IMR-90 (cell line): ENCODE measurements at regions not wholly inside any gene's neighbourhood (a gene's known extent, or its start where the extent isn't known, plus 50 kb on each side); places are given as distances from the start of the nearest gene placed in this dataset.

Experiments
- ATAC-seq: fragments of 200-7000 bp; cut with Tn5 transposase; 2 replicates; pipeline ENCODE4 v1.9.1; 2020; ENCODE audit warnings: low read depth, mild to moderate bottlenecking, moderate library complexity
- BruUV-seq: library from RNA; stranded (reverse); fragments of 400-500 nt; replicated peaks from 2 replicates; lab custom pipeline; 2021; lab: Mats Ljungman, UMichigan
- CTCF ChIA-PET: fragments of 300-600 bp; formaldehyde crosslinking; extraction: SDS; loops from one replicate; lab custom pipeline; 2021; ENCODE audit warnings: antibody characterized with exemption; lab: Yijun Ruan, JAX
- POLR2A ChIA-PET: fragments of 300-600 bp; sonication (Branson Sonifier 250); formaldehyde crosslinking; loops from one replicate; lab custom pipeline; 2022; ENCODE audit warnings: antibody characterized with exemption; ENCODE audit not compliant: unreplicated experiment; lab: Charles Lee
- DNase-seq: peaks from one replicate; pipeline ENCODE4 v3.0.0; 2013
- H2AFZ ChIP-seq: replicated peaks from 2 replicates; pipeline ENCODE3; 2013; ENCODE audit warnings: low read length, mild to moderate bottlenecking; ENCODE audit not compliant: poor library complexity
- H2AK5ac ChIP-seq: 2 replicates; pipeline ENCODE4 v1.6.1; 2013; ENCODE audit warnings: low read depth, low read length, inconsistent platforms
- H2AK9ac ChIP-seq: replicated peaks from 2 replicates; pipeline ENCODE3; 2013; ENCODE audit warnings: mild to moderate bottlenecking, low read depth, low read length, moderate library complexity; ENCODE audit not compliant: poor library complexity
- H2BK120ac ChIP-seq: 2 replicates; pipeline ENCODE4 v1.6.1; 2013; ENCODE audit warnings: low read depth, low read length, inconsistent platforms
- H2BK15ac ChIP-seq: 3 replicates; pipeline ENCODE4 v1.6.1; 2013; ENCODE audit warnings: low read depth, low read length, inconsistent platforms
- H2BK20ac ChIP-seq: 2 replicates; pipeline ENCODE4 v1.6.1; 2013; ENCODE audit warnings: low read depth, mild to moderate bottlenecking, inconsistent platforms, low read length, moderate library complexity
- H2BK5ac ChIP-seq: 2 replicates; pipeline ENCODE4 v1.6.1; 2013; ENCODE audit warnings: mild to moderate bottlenecking, low read depth, low read length, inconsistent platforms; ENCODE audit not compliant: poor library complexity, severe bottlenecking
- H3K14ac ChIP-seq: replicated peaks from 2 replicates; pipeline ENCODE4 v1.6.1; 2013; ENCODE audit warnings: low read depth, low read length, inconsistent platforms
- H3K18ac ChIP-seq: 2 replicates; pipeline ENCODE4 v1.6.1; 2013; ENCODE audit warnings: low read depth, low read length, control low read depth
- H3K23ac ChIP-seq: 2 replicates; pipeline ENCODE4 v1.6.1; 2013; ENCODE audit warnings: low read depth, low read length, inconsistent platforms
- H3K27ac ChIP-seq: 2 replicates; pipeline ENCODE4 v1.5.1; 2013; ENCODE audit warnings: mild to moderate bottlenecking, control low read depth, low read length; ENCODE audit not compliant: insufficient read depth
- H3K27me3 ChIP-seq: 2 replicates; pipeline ENCODE4 v1.6.1; 2013; ENCODE audit warnings: low read length; ENCODE audit not compliant: control insufficient read depth, insufficient read depth
- H3K36me3 ChIP-seq: 2 replicates; pipeline ENCODE4 v1.6.1; 2013; ENCODE audit warnings: low read length, mixed read lengths; ENCODE audit not compliant: control insufficient read depth, insufficient read depth
- H3K4ac ChIP-seq: 2 replicates; pipeline ENCODE4 v1.6.1; 2013; ENCODE audit warnings: low read depth, low read length, inconsistent platforms
- H3K4me1 ChIP-seq: 2 replicates; pipeline ENCODE4 v1.6.1; 2013; ENCODE audit warnings: low read length, mixed read lengths; ENCODE audit not compliant: control insufficient read depth, insufficient read depth
- H3K4me2 ChIP-seq: 2 replicates; pipeline ENCODE4 v1.6.1; 2013; ENCODE audit warnings: low read depth, mild to moderate bottlenecking, control low read depth, low read length, moderate library complexity
- H3K4me3 ChIP-seq: 2 replicates; pipeline ENCODE4 v1.5.1; 2013; ENCODE audit warnings: low read depth, mild to moderate bottlenecking, control low read depth, low read length, moderate library complexity; ENCODE audit not compliant: insufficient read depth
- H3K56ac ChIP-seq: 2 replicates; pipeline ENCODE4 v1.6.1; 2013; ENCODE audit warnings: low read length, inconsistent platforms; ENCODE audit not compliant: insufficient read depth; ENCODE audit errors: extremely low read depth
- H3K79me1 ChIP-seq, 2 experiments: 2 replicates each; pipeline ENCODE4 v1.6.1; 2013; ENCODE audit warnings: low read length in 2 of 2, inconsistent platforms in 1 of 2, low read depth in 1 of 2
- H3K9ac ChIP-seq: 2 replicates; pipeline ENCODE4 v1.6.1; 2013; ENCODE audit warnings: low read depth, low read length, control low read depth
- H3K9me1 ChIP-seq: 2 replicates; pipeline ENCODE4 v1.6.1; 2013; ENCODE audit warnings: low read length, inconsistent platforms; ENCODE audit not compliant: insufficient read depth
- H3K9me3 ChIP-seq: 2 replicates; pipeline ENCODE4 v1.6.1; 2013; ENCODE audit warnings: low read length; ENCODE audit not compliant: control insufficient read depth, insufficient read depth
- H4K20me1 ChIP-seq: 2 replicates; pipeline ENCODE4 v1.6.1; 2013; ENCODE audit warnings: low read length, inconsistent platforms; ENCODE audit not compliant: insufficient read depth
- H4K5ac ChIP-seq: 2 replicates; pipeline ENCODE4 v1.6.1; 2013; ENCODE audit warnings: mild to moderate bottlenecking, low read depth, low read length, control low read depth
- H4K8ac ChIP-seq, 2 experiments: 2 replicates each; pipeline ENCODE4 v1.6.1; 2013; ENCODE audit warnings: low read depth in 2 of 2, low read length in 2 of 2, control low read depth in 1 of 2, inconsistent platforms in 1 of 2
- H4K91ac ChIP-seq: 2 replicates; pipeline ENCODE4 v1.6.1; 2013; ENCODE audit warnings: low read depth, low read length, inconsistent platforms; ENCODE audit not compliant: insufficient read depth
- BHLHE40 ChIP-seq: fragments of 150-350 bp; IDR thresholded peaks from 2 replicates; pipeline ENCODE4 v1.6.1; 2016; ENCODE audit warnings: mild to moderate bottlenecking, low read depth, low read length
- CEBPB ChIP-seq: IDR thresholded peaks from 2 replicates; pipeline ENCODE4 v1.6.1; 2012; ENCODE audit warnings: low read depth, low read length, improper control_type of control experiment
- CHD1 ChIP-seq: IDR thresholded peaks from 2 replicates; pipeline ENCODE4 v1.6.1; 2012; ENCODE audit warnings: low read depth, low read length, improper control_type of control experiment
- NFE2L2 ChIP-seq: fragments of 150-350 bp; IDR thresholded peaks from 2 replicates; pipeline ENCODE4 v1.6.1; 2016; ENCODE audit warnings: low read depth, mild to moderate bottlenecking, low read length
- RFX5 ChIP-seq: IDR thresholded peaks from 2 replicates; pipeline ENCODE4 v1.8.0; 2012; ENCODE audit warnings: low read depth, mild to moderate bottlenecking, low read length, moderate library complexity
- dilution Hi-C: fragments of 300-500 bp; cut with HindIII; formaldehyde crosslinking; loops from one replicate; pipeline ENCODE4 v1.14.3; 2018; ENCODE audit warnings: low sequenced_read_pairs; ENCODE audit not compliant: unreplicated experiment
- in situ Hi-C: fragments of 300-500 bp; cut with MboI; formaldehyde crosslinking; loops from 3 replicates; pipeline ENCODE4 v1.14.3; 2019; ENCODE audit warnings: low sequenced_read_pairs, inconsistent platforms, mixed read lengths
- intact Hi-C: fragments of 100-400 bp; cut with micrococcal nuclease; formaldehyde crosslinking; loops from 2 replicates; pipeline ENCODE4 v1.10.0; 2022
- TF ChIP-seq, protein P1 (sequence below): fragments of 150-350 bp; IDR thresholded peaks from 2 replicates; pipeline ENCODE4 v1.6.1; 2017; ENCODE audit warnings: mild to moderate bottlenecking, antibody characterized with exemption, low read length, low read depth
- TF ChIP-seq, protein P2 (sequence below): conservative IDR thresholded peaks from 2 replicates; pipeline ENCODE4 v1.5.1; 2012; ENCODE audit warnings: mild to moderate bottlenecking, low read depth, low read length, improper control_type of control experiment
- TF ChIP-seq, protein P3 (sequence below): fragments of 150-350 bp; IDR thresholded peaks from 2 replicates; pipeline ENCODE4 v1.6.1; 2016; ENCODE audit warnings: low read depth, mild to moderate bottlenecking, low read length, moderate library complexity, borderline replicate concordance

DNA sequence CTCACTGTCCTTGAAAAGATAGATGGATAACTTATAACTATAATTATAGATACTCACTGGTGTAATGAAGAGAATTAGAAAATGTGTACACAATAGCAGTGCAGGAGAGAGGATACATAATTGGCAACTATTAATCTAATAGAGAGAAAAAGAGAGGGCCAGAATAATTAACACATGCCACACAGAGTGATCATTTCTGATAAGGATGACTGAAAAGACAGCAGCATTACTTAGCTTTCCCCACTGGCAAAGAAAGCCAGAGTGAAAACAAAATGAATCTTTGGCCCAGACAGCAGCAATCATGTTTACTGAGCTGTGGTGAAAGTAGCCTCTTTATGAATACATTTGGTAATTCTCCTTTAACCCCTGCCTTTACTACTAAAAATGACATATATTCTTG, 493.3 kb upstream of the ROBO1 start:
- H3K18ac ChIP-seq, result no peak overlapping the region
- H3K36me3 ChIP-seq, result no peaks in the 10 kb centered on the region
- H3K56ac ChIP-seq, result no peak overlapping the region
- no TSS peak for BruUV-seq
- H2BK120ac ChIP-seq, result no peak overlapping the region
- TF ChIP-seq BHLHE40 (no peak), CEBPB (no peak), NFE2L2 (no peak), RFX5 (no peak), CHD1 (no peak)
- TF ChIP-seq, protein P1, sequence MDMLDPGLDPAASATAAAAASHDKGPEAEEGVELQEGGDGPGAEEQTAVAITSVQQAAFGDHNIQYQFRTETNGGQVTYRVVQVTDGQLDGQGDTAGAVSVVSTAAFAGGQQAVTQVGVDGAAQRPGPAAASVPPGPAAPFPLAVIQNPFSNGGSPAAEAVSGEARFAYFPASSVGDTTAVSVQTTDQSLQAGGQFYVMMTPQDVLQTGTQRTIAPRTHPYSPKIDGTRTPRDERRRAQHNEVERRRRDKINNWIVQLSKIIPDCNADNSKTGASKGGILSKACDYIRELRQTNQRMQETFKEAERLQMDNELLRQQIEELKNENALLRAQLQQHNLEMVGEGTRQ, result no peak
- TF ChIP-seq, protein P2, sequence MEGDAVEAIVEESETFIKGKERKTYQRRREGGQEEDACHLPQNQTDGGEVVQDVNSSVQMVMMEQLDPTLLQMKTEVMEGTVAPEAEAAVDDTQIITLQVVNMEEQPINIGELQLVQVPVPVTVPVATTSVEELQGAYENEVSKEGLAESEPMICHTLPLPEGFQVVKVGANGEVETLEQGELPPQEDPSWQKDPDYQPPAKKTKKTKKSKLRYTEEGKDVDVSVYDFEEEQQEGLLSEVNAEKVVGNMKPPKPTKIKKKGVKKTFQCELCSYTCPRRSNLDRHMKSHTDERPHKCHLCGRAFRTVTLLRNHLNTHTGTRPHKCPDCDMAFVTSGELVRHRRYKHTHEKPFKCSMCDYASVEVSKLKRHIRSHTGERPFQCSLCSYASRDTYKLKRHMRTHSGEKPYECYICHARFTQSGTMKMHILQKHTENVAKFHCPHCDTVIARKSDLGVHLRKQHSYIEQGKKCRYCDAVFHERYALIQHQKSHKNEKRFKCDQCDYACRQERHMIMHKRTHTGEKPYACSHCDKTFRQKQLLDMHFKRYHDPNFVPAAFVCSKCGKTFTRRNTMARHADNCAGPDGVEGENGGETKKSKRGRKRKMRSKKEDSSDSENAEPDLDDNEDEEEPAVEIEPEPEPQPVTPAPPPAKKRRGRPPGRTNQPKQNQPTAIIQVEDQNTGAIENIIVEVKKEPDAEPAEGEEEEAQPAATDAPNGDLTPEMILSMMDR, result no peak
- TF ChIP-seq, protein P3, sequence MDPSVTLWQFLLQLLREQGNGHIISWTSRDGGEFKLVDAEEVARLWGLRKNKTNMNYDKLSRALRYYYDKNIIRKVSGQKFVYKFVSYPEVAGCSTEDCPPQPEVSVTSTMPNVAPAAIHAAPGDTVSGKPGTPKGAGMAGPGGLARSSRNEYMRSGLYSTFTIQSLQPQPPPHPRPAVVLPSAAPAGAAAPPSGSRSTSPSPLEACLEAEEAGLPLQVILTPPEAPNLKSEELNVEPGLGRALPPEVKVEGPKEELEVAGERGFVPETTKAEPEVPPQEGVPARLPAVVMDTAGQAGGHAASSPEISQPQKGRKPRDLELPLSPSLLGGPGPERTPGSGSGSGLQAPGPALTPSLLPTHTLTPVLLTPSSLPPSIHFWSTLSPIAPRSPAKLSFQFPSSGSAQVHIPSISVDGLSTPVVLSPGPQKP, result no peak
- no peaks in the 10 kb centered on the region for H3K9me3 ChIP-seq
- no peak overlapping the region for H4K5ac ChIP-seq
- ChIA-PET POLR2A (no interaction called here), CTCF (no interaction called here)
- H3K4me2 ChIP-seq, result no peak overlapping the region
- H3K4me1 ChIP-seq, result no peaks in the 10 kb centered on the region
- no peak overlapping the region for H3K9ac ChIP-seq
- in situ Hi-C loops, result no loop called here
- no peak overlapping the region for H2AK5ac ChIP-seq
- no peaks in the 10 kb centered on the region for H3K79me1 ChIP-seq
- no peak overlapping the region for H2BK5ac ChIP-seq
- no peak overlapping the region for H2BK20ac ChIP-seq
- intact Hi-C loops, result no loop called here
- H3K9me1 ChIP-seq, result no peaks in the 10 kb centered on the region
- no peaks in the 10 kb centered on the region for H4K20me1 ChIP-seq
- H3K4ac ChIP-seq, result no peak overlapping the region
- DNase-seq (no peak), ATAC-seq (no peak)
- no peak overlapping the region for H3K27ac ChIP-seq
- H3K23ac ChIP-seq, result no peak overlapping the region
- H2AFZ ChIP-seq, result no peak overlapping the region
- no peak overlapping the region for H4K91ac ChIP-seq
- no peak overlapping the region for H3K14ac ChIP-seq
- H2BK15ac ChIP-seq, result no peak overlapping the region
- H3K4me3 ChIP-seq, result no peak overlapping the region
- H4K8ac ChIP-seq, result no peak overlapping the region
- H2AK9ac ChIP-seq, result no peak overlapping the region
- no peaks in the 10 kb centered on the region for H3K27me3 ChIP-seq
- dilution Hi-C loops, result no loop called here
